Upper lobe of left lung (tissue), 6 donors: ENCODE measurements at regions not wholly inside any gene's neighbourhood (a gene's known extent, or its start where the extent isn't known, plus 50 kb on each side); places are given as distances from the start of the nearest gene placed in this dataset.
A peak's percentile ranks its signal among the peaks of the same experiment; 100 is the strongest.

ENCODE experiments used
- ATAC-seq, 2 donors: fragments of 200-7000 bp; cut with Tn5 transposase; one replicate each; pipeline ENCODE4 v1.9.1; 2022; ENCODE audit warnings: mild to moderate bottlenecking in 2 of 2, moderate library complexity in 2 of 2; ENCODE audit not compliant: low FRiP score in 2 of 2
- DNase-seq, 2 donors: peaks; one replicate each; pipeline ENCODE4 v3.0.0-alpha.2; 2019 to 2020
- H3K27ac ChIP-seq, 4 donors: fragments of 200-600 bp; sonication (generic); one replicate each; pipeline ENCODE4 v1.5.1; 2016 to 2019
- H3K27me3 ChIP-seq, 4 donors: fragments of 200-600 bp; sonication (generic); one replicate each; pipeline ENCODE4 v1.5.1; 2017 to 2019
- H3K36me3 ChIP-seq, 4 donors: fragments of 200-600 bp; sonication (generic); one replicate each; pipeline ENCODE4 v1.5.1; 2016 to 2019
- H3K4me1 ChIP-seq, 4 donors: fragments of 200-600 bp; sonication (generic); one replicate each; pipeline ENCODE4 v1.5.1; 2018 to 2019
- H3K4me3 ChIP-seq, 4 donors: fragments of 200-600 bp; sonication (generic); one replicate each; pipeline ENCODE4 v1.5.1; 2017 to 2019; ENCODE audit warnings: mild to moderate bottlenecking in 2 of 4, moderate library complexity in 1 of 4
- H3K9me3 ChIP-seq, 4 donors: fragments of 200-600 bp; sonication (generic); one replicate each; pipeline ENCODE4 v1.5.1; 2018 to 2019
- EP300 ChIP-seq, 4 donors: sonication (generic); formaldehyde crosslinking; IDR thresholded peaks; one replicate each; pipeline ENCODE4 v1.5.1; 2017; ENCODE audit warnings: antibody characterized with exemption in 4 of 4, control low read depth in 2 of 4
- POLR2A ChIP-seq, 4 donors: fragments of 450-650 bp; IDR thresholded peaks; one replicate each; pipeline ENCODE4 v1.5.1; 2016 to 2017; ENCODE audit warnings: antibody characterized with exemption in 4 of 4, mild to moderate bottlenecking in 2 of 4
- POLR2AphosphoS5 ChIP-seq, 2 donors: sonication (generic); formaldehyde crosslinking; IDR thresholded peaks; one replicate each; pipeline ENCODE4 v1.5.1; 2017; ENCODE audit warnings: antibody characterized with exemption in 2 of 2
- WGBS, 2 donors: methylation state at CpG; one replicate each; pipeline ENCODE4 v1.1.5; 2017 to 2018; 5-methylcytosine and 5-hydroxymethylcytosine counted together
- TF ChIP-seq, protein P1 (sequence below), 6 experiments: fragments of 450-650 bp in 4 of 6; fragments of 200-600 bp in 2 of 6; sonication (generic) in 2 of 6; IDR thresholded peaks; one replicate each; pipeline ENCODE4 v1.5.1; 2016 to 2019; ENCODE audit warnings: antibody characterized with exemption in 6 of 6
- donor health status: DM: no; HTN: no; CAD: no; lungs with moderate emphysema.
- donor health status: DM: no; HTN: yes; CAD: no; lungs with severe emphysema.

DNA sequence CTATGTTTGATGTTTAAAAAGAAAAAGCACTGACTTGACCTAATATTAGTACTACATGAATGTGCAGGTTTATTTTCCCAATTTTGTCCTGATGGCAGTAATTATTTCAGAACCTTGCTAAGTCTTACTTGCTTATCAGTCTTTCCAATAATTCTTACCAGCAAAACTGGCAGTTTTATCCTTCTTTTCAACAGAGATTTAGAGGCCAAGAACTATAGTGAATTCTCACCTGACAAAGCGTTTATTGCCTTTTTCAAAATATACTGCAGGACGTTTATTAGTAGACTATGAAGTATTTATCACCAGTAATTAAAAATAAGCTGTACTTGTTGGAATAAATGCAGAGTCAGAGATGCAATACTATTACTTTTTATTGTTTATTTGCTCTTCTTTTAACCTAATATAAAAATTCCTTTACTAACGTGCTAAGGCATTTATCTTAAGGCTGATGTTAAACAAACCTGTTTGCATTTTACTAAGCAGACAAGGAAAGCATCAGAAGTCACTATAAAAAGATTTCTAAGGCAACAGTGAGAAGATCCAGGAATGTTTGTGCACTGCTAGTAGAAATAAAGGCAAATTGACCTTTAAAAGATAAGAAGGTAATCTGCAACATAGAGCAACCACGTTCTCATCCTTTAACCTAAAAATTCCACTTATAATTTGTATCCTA is 80.3 kb upstream of the NOCT start:
- no peak for DNase-seq
- no peaks in the 10 kb centered on the region for H3K9me3 ChIP-seq
- no peaks in the 10 kb centered on the region for H3K4me1 ChIP-seq
- H3K4me3 ChIP-seq = no peak overlapping the region
- no peak for ATAC-seq
- no peaks in the 10 kb centered on the region for H3K36me3 ChIP-seq
- TF ChIP-seq, protein P1, sequence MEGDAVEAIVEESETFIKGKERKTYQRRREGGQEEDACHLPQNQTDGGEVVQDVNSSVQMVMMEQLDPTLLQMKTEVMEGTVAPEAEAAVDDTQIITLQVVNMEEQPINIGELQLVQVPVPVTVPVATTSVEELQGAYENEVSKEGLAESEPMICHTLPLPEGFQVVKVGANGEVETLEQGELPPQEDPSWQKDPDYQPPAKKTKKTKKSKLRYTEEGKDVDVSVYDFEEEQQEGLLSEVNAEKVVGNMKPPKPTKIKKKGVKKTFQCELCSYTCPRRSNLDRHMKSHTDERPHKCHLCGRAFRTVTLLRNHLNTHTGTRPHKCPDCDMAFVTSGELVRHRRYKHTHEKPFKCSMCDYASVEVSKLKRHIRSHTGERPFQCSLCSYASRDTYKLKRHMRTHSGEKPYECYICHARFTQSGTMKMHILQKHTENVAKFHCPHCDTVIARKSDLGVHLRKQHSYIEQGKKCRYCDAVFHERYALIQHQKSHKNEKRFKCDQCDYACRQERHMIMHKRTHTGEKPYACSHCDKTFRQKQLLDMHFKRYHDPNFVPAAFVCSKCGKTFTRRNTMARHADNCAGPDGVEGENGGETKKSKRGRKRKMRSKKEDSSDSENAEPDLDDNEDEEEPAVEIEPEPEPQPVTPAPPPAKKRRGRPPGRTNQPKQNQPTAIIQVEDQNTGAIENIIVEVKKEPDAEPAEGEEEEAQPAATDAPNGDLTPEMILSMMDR (IDR thresholded peaks at IDR 0.05) = no peak
- TF ChIP-seq POLR2A (IDR thresholded peaks at IDR 0.05) (no peak), EP300 (IDR thresholded peaks at IDR 0.05) (no peak), POLR2AphosphoS5 (IDR thresholded peaks at IDR 0.05) (no peak)
- WGBS, 2 donors = 75 to 76% methylated on average over 4 of the region's 4 CpGs
- no peak overlapping the region for H3K27ac ChIP-seq
- no peaks in the 10 kb centered on the region for H3K27me3 ChIP-seq

- Histone ChIP-seq H3K4me1 (peaks cover 0 to 9% (median 0%) of the 10 kb centered on the region in 4 donors), H3K9me3 (no peaks in the 10 kb centered on the region), H3K4me3 (no peak overlapping the region), H3K36me3 (no peaks in the 10 kb centered on the region), H3K27me3 (no peaks in the 10 kb centered on the region), H3K27ac (no peak overlapping the region)
- ATAC-seq (no peak), DNase-seq (no peak)
- TF ChIP-seq, protein P1 (IDR thresholded peaks at IDR 0.05) = no peak
- TF ChIP-seq POLR2AphosphoS5 (IDR thresholded peaks at IDR 0.05) (no peak), POLR2A (IDR thresholded peaks at IDR 0.05) (no peak), EP300 (IDR thresholded peaks at IDR 0.05) (no peak)
Measured at GRCh38 chr4:138927072-138927471, 88.5 kb upstream of the NOCT start.

DNA sequence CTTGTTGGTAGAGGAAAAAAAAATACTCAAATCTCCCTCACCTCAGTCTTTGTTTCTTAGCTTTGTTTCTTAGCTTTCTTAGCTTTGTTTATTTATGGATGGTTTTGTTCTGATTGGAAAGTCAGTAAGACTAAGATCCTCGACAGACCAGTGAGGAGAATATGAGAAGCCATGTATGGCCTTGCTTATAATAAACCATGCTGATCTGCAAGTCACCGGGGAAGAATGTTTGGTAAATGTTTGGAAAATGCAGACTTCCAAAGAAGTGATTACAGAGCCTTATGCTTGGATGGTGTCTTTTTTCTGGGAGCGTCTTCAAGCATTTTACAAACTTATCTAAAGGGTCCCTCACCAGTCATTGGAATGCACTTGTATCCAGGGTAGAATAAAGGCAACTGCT is 90.1 kb upstream of the NOCT start:
- WGBS, 2 donors = 65 to 67% methylated on average over 3 of the region's 3 CpGs

DNA sequence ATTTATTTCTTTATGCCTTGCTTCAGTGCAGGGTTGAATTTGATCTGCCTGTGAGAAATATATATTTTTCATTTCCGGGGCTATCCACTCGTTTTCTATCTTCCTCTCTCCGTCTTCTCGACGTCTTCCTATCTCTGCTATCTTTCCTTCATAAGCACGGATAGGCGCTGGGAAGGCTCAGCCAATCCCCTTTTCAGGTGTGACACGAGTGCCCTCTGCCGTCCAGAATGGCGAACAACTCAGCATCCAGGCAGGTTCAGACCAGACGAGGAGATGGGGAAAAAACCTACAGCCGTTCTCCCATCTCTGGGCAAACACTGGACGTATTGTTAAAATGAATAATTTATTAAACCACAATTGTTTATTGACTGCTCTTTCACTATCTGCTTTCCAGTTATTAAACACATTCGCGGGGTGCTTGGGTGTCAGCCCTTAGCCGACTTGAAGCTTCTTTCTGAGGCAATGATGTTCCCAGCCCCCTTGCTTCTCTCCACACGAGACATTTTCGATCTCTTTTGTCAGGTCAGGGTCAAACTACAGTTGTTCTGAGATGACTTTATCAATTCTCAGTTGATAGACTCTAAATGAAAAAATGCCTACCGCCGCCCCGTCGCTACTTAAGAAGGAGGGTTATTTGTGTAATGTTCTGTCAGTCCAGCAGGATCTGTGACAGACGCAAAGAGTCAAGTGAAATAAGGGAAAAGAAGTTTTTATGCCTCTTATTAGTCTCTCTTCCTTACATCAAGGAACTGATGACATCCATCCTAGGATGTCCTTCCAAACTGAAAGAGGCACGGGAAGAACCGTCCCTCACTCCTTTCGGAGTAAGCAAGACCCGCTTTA is 96.3 kb upstream of the NOCT start:
- ATAC-seq (peak; percentile 73 to 97), DNase-seq (peak in 1 of 2 donors; percentile 67)
- Histone ChIP-seq H3K9me3 (no peaks in the 10 kb centered on the region), H3K4me1 (peaks cover 0 to 11% (median 0%) of the 10 kb centered on the region in 4 donors), H3K4me3 (no peak overlapping the region), H3K27me3 (no peaks in the 10 kb centered on the region), H3K36me3 (no peaks in the 10 kb centered on the region), H3K27ac (no peak overlapping the region)
- WGBS, 2 donors = 35 to 45% methylated on average over 27 of the region's 27 CpGs
- TF ChIP-seq, protein P1 (IDR thresholded peaks at IDR 0.05) = peak; percentile 39 to 65 (median 56)
- no peak for TF ChIP-seq POLR2A (IDR thresholded peaks at IDR 0.05)

More for the DNA sequence above, 90.1 kb upstream of the NOCT start:
- H3K4me3 ChIP-seq = no peak overlapping the region
- no peaks in the 10 kb centered on the region for H3K27me3 ChIP-seq
- H3K27ac ChIP-seq = peak overlapping the region in 1 of 4 donors; percentile 13
- DNase-seq (no peak), ATAC-seq (no peak)
- peaks cover 0 to 9% (median 0%) of the 10 kb centered on the region in 4 donors for H3K4me1 ChIP-seq
- H3K9me3 ChIP-seq = no peaks in the 10 kb centered on the region
- no peaks in the 10 kb centered on the region for H3K36me3 ChIP-seq
- TF ChIP-seq EP300 (IDR thresholded peaks at IDR 0.05) = no peak

GRCh38 chr4:138918169-138918869 is 97.3 kb upstream of the NOCT start:
- no peaks in the 10 kb centered on the region for H3K36me3 ChIP-seq
- no peak overlapping the region for H3K27ac ChIP-seq
- DNase-seq (no peak), ATAC-seq (no peak)
- 84 to 86% methylated on average over 15 of the region's 15 CpGs for WGBS, 2 donors
- H3K9me3 ChIP-seq = no peaks in the 10 kb centered on the region
- TF ChIP-seq, protein P1 (IDR thresholded peaks at IDR 0.05) = no peak
- TF ChIP-seq POLR2AphosphoS5 (IDR thresholded peaks at IDR 0.05) (no peak), EP300 (IDR thresholded peaks at IDR 0.05) (no peak), POLR2A (IDR thresholded peaks at IDR 0.05) (no peak)
- no peaks in the 10 kb centered on the region for H3K27me3 ChIP-seq
- H3K4me3 ChIP-seq = no peak overlapping the region
- peaks cover 0 to 11% (median 0%) of the 10 kb centered on the region in 4 donors for H3K4me1 ChIP-seq
